H1 (cell line): ENCODE measurements at regions not wholly inside any gene's neighbourhood (a gene's known extent, or its start where the extent isn't known, plus 50 kb on each side); places are given as distances from the start of the nearest gene placed in this dataset.

Source experiments
- CTCF ChIA-PET: fragments of 300-600 bp; sonication (Branson Sonifier 250); formaldehyde crosslinking; loops from one replicate; lab custom pipeline; 2021; ENCODE audit not compliant: partially characterized antibody; lab: Charles Lee
- POLR2A ChIA-PET: fragments of 300-600 bp; sonication (Branson Sonifier 250); formaldehyde crosslinking; loops from one replicate; lab custom pipeline; 2021; ENCODE audit warnings: inconsistent platforms; ENCODE audit not compliant: partially characterized antibody; lab: Charles Lee
- DNase-seq, 2 experiments: peaks; one replicate each; pipeline versions ENCODE4 v3.0.0 to v3.0.0-alpha.2; 2010 to 2022; ENCODE audit warnings: low spot score in 2 of 2, low read depth in 1 of 2, mixed read lengths in 1 of 2
- FAIRE-seq: peaks from 2 replicates; lab custom pipeline; 2011; peaks lifted over from hg19 to GRCh38; lab: Jason Lieb, UNC
- H2AFZ ChIP-seq: 2 replicates; pipeline ENCODE4 v1.8.1; 2012; ENCODE audit warnings: low read length, inconsistent platforms
- H2AK5ac ChIP-seq: 2 replicates; pipeline ENCODE4 v1.6.1; 2013; ENCODE audit warnings: low read depth, low read length
- H2BK120ac ChIP-seq: replicated peaks from 2 replicates; pipeline ENCODE3; 2013; ENCODE audit warnings: low read depth, low read length, inconsistent platforms
- H2BK12ac ChIP-seq: 2 replicates; pipeline ENCODE4 v1.6.1; 2013; ENCODE audit warnings: low read depth, low read length
- H2BK15ac ChIP-seq: 2 replicates; pipeline ENCODE4 v1.6.1; 2013; ENCODE audit warnings: low read length
- H2BK20ac ChIP-seq: 2 replicates; pipeline ENCODE4 v1.6.1; 2013; ENCODE audit warnings: low read length
- H2BK5ac ChIP-seq: 2 replicates; pipeline ENCODE4 v1.6.1; 2013; ENCODE audit warnings: low read depth, low read length
- H3K14ac ChIP-seq: 2 replicates; pipeline ENCODE4 v1.6.1; 2013; ENCODE audit warnings: inconsistent platforms; ENCODE audit not compliant: insufficient read length
- H3K18ac ChIP-seq: 2 replicates; pipeline ENCODE4 v1.6.1; 2013; ENCODE audit warnings: low read length; ENCODE audit errors: extremely low read depth
- H3K23ac ChIP-seq: 2 replicates; pipeline ENCODE4 v1.6.1; 2013; ENCODE audit warnings: inconsistent platforms; ENCODE audit not compliant: insufficient read length
- H3K23me2 ChIP-seq: 2 replicates; pipeline ENCODE4 v1.6.1; 2013; ENCODE audit warnings: low read depth, low read length
- H3K27ac ChIP-seq: 2 replicates; pipeline ENCODE4 v1.6.1; 2011; ENCODE audit warnings: low read depth, low read length, inconsistent platforms
- H3K27me3 ChIP-seq, 4 experiments: replicated peaks in 1 of 4; 1 replicate in 1 of 4; 2 replicates in 3 of 4; pipeline versions ENCODE4 v1.6.1 to v1.8.1; 2011 to 2013; ENCODE audit warnings: low read length in 3 of 4, mild to moderate bottlenecking in 3 of 4, inconsistent platforms in 2 of 4, mixed read lengths in 2 of 4, moderate library complexity in 1 of 4; ENCODE audit not compliant: control insufficient read depth in 3 of 4, insufficient read depth in 3 of 4; ENCODE audit errors: extremely low read depth in 1 of 4
- H3K36me3 ChIP-seq, 4 experiments: 2 replicates each; pipeline versions ENCODE4 v1.6.1 to v1.8.1; 2011 to 2013; ENCODE audit warnings: mild to moderate bottlenecking in 4 of 4, low read length in 3 of 4, moderate library complexity in 2 of 4, control low read depth in 1 of 4, inconsistent platforms in 1 of 4; ENCODE audit not compliant: insufficient read depth in 4 of 4, control insufficient read depth in 2 of 4
- H3K4ac ChIP-seq: replicated peaks from 2 replicates; pipeline ENCODE3; 2013; ENCODE audit warnings: low read length, low read depth, mixed read lengths, inconsistent platforms; ENCODE audit not compliant: insufficient read length
- H3K4me1 ChIP-seq, 4 experiments: replicated peaks in 1 of 4; 1 replicate in 1 of 4; 2 replicates in 3 of 4; pipeline versions ENCODE4 v1.6.1 to v1.8.1; 2011 to 2013; ENCODE audit warnings: low read length in 3 of 4, inconsistent platforms in 2 of 4, mixed read lengths in 1 of 4; ENCODE audit not compliant: insufficient read depth in 4 of 4, control insufficient read depth in 3 of 4
- H3K4me2 ChIP-seq, 2 experiments: 2 replicates each; pipeline versions ENCODE4 v1.6.1 to v1.8.1; 2011 to 2013; ENCODE audit warnings: low read depth in 2 of 2, low read length in 2 of 2, control low read depth in 1 of 2, inconsistent platforms in 1 of 2, mild to moderate bottlenecking in 1 of 2; ENCODE audit not compliant: insufficient read depth in 1 of 2
- H3K4me3 ChIP-seq, 4 experiments: fragments of 200-600, 300-600 bp in 1 of 4; sonication (generic), shearing (Covaris generic), sonication (Bioruptor Twin) in 1 of 4; 2 replicates each; pipeline versions ENCODE4 v1.5.1 to v1.8.1; 2011 to 2016; ENCODE audit warnings: low read length in 4 of 4, low read depth in 3 of 4, control low read depth in 2 of 4, inconsistent platforms in 2 of 4, mild to moderate bottlenecking in 2 of 4, mixed read lengths in 1 of 4, moderate library complexity in 1 of 4; ENCODE audit not compliant: insufficient read depth in 2 of 4; ENCODE audit errors: extremely low read depth in 1 of 4
- H3K56ac ChIP-seq: replicated peaks from 2 replicates; pipeline ENCODE3; 2013; ENCODE audit warnings: low read depth, mild to moderate bottlenecking, mixed read lengths, low read length, inconsistent platforms; ENCODE audit not compliant: insufficient read length
- H3K79me1 ChIP-seq: 2 replicates; pipeline ENCODE4 v1.6.1; 2013; ENCODE audit warnings: low read depth, low read length, control low read depth
- H3K79me2 ChIP-seq, 2 experiments: 2 replicates each; pipeline versions ENCODE4 v1.6.1 to v1.8.1; 2012 to 2013; ENCODE audit warnings: low read length in 2 of 2, mild to moderate bottlenecking in 2 of 2, inconsistent platforms in 1 of 2; ENCODE audit not compliant: insufficient read depth in 2 of 2, control insufficient read depth in 1 of 2
- H3K9ac ChIP-seq, 4 experiments: replicated peaks in 1 of 4; 1 replicate in 1 of 4; 2 replicates in 3 of 4; pipeline versions ENCODE4 v1.6.1 to v1.8.1; 2011 to 2013; ENCODE audit warnings: low read depth in 3 of 4, low read length in 3 of 4, control low read depth in 2 of 4, mild to moderate bottlenecking in 2 of 4, moderate library complexity in 2 of 4, inconsistent platforms in 1 of 4; ENCODE audit errors: extremely low read depth in 1 of 4
- H3K9me3 ChIP-seq, 2 experiments: 2 replicates each; pipeline versions ENCODE4 v1.6.1 to v1.8.1; 2012 to 2013; ENCODE audit warnings: mild to moderate bottlenecking in 2 of 2, moderate library complexity in 2 of 2, control low read depth in 1 of 2, inconsistent platforms in 1 of 2, low read depth in 1 of 2, low read length in 1 of 2, mixed read lengths in 1 of 2; ENCODE audit not compliant: insufficient read depth in 2 of 2
- H4K20me1 ChIP-seq, 2 experiments: replicated peaks in 1 of 2; 2 replicates each; pipeline versions ENCODE3 to v1.8.1; 2011 to 2013; ENCODE audit warnings: inconsistent platforms in 2 of 2, low read length in 2 of 2, mild to moderate bottlenecking in 1 of 2; ENCODE audit not compliant: insufficient read depth in 2 of 2, control insufficient read depth in 1 of 2
- H4K5ac ChIP-seq: 2 replicates; pipeline ENCODE4 v1.6.1; 2013; ENCODE audit warnings: low read length, low read depth, mixed read lengths, inconsistent platforms; ENCODE audit not compliant: insufficient read length
- H4K8ac ChIP-seq: 2 replicates; pipeline ENCODE4 v1.8.0; 2013; ENCODE audit warnings: mild to moderate bottlenecking, moderate library complexity, low read length, inconsistent platforms; ENCODE audit not compliant: insufficient read depth; ENCODE audit errors: extremely low read depth
- H4K91ac ChIP-seq: replicated peaks from 2 replicates; pipeline ENCODE3; 2013; ENCODE audit warnings: low read length, mixed read lengths, inconsistent platforms; ENCODE audit not compliant: insufficient read length
- ATF3 ChIP-seq: IDR thresholded peaks from 2 replicates; pipeline ENCODE4 v1.6.1; 2011; ENCODE audit warnings: low read depth, mild to moderate bottlenecking, low read length; ENCODE audit not compliant: insufficient read depth
- CBX8 ChIP-seq: fragments of 300-800, 300-1000 bp; sonication (generic); IDR thresholded peaks from 2 replicates; pipeline ENCODE4 v1.7.1; 2016; ENCODE audit warnings: low read depth, low read length, borderline replicate concordance
- CTBP2 ChIP-seq: IDR thresholded peaks from 2 replicates; pipeline ENCODE4 v1.7.0; 2011; ENCODE audit warnings: borderline replicate concordance, mild to moderate bottlenecking, moderate library complexity, mixed read lengths, low read length; ENCODE audit not compliant: insufficient read depth, insufficient read length
- EGR1 ChIP-seq: IDR thresholded peaks from 2 replicates; pipeline ENCODE4 v1.6.1; 2011; ENCODE audit warnings: low read depth, low read length, borderline replicate concordance
- FOSL1 ChIP-seq: IDR thresholded peaks from 2 replicates; pipeline ENCODE4 v1.6.1; 2011; ENCODE audit warnings: mild to moderate bottlenecking, low read depth, low read length, moderate library complexity; ENCODE audit not compliant: insufficient read depth
- MAX ChIP-seq: IDR thresholded peaks from 2 replicates; pipeline ENCODE4 v1.6.1; 2012; ENCODE audit warnings: inconsistent platforms
- NANOG ChIP-seq: IDR thresholded peaks from 2 replicates; pipeline ENCODE4 v1.6.1; 2011; ENCODE audit warnings: low read length, low read depth, mild to moderate bottlenecking, inconsistent platforms; ENCODE audit not compliant: insufficient read depth, poor library complexity, severe bottlenecking
- POLR2A ChIP-seq, 2 experiments: IDR thresholded peaks; 1 replicate in 1 of 2; 2 replicates in 1 of 2; pipeline ENCODE4 v1.6.1; 2011; ENCODE audit warnings: low read depth in 2 of 2, low read length in 2 of 2, mild to moderate bottlenecking in 2 of 2; ENCODE audit errors: control extremely low read depth in 1 of 2
- SAP30 ChIP-seq: fragments of 300-600 bp; sonication (generic); IDR thresholded peaks from 2 replicates; pipeline ENCODE4 v1.7.1; 2012; ENCODE audit warnings: low read length, moderate library complexity, mild to moderate bottlenecking, inconsistent platforms; ENCODE audit not compliant: insufficient read depth, insufficient replicate concordance
- SIN3A ChIP-seq, 2 experiments: IDR thresholded peaks in 1 of 2; conservative IDR thresholded peaks in 1 of 2; 2 replicates each; pipeline ENCODE4 v1.6.1; 2011 to 2012; ENCODE audit warnings: low read length in 2 of 2, improper control_type of control experiment in 1 of 2, low read depth in 1 of 2, mild to moderate bottlenecking in 1 of 2
- SP4 ChIP-seq: IDR thresholded peaks from 2 replicates; pipeline ENCODE4 v1.6.1; 2012; ENCODE audit warnings: low read length, inconsistent platforms
- TBP ChIP-seq: IDR thresholded peaks from 2 replicates; pipeline ENCODE4 v1.6.1; 2011; ENCODE audit warnings: low read depth, low read length, improper control_type of control experiment
- WGBS, 2 experiments: shearing (Covaris generic) in 1 of 2; methylation state at CpG; one replicate each; pipeline versions ENCODE4 v1.1.6 to v1.1.7; 2013 to 2015; ENCODE audit warnings: low lambda C conversion rate in 2 of 2, mixed read lengths in 2 of 2, inconsistent platforms in 1 of 2, low coverage in 1 of 2, missing lambda C conversion rate in 1 of 2; ENCODE audit not compliant: insufficient replicate concordance in 2 of 2, insufficient coverage in 1 of 2, insufficient read length in 1 of 2; ENCODE audit errors: extremely low coverage in 1 of 2, missing lambda C conversion rate in 1 of 2; 5-methylcytosine and 5-hydroxymethylcytosine counted together

GRCh38 chr13:110818747-110819146 lies 96.1 kb downstream of the ANKRD10 start:
- no peak overlapping the region for H3K23ac ChIP-seq
- no peak for FAIRE-seq
- H2BK5ac ChIP-seq = no peak overlapping the region
- H4K20me1 ChIP-seq = no peaks in the 10 kb centered on the region
- H3K79me2 ChIP-seq = no peaks in the 10 kb centered on the region
- H3K36me3 ChIP-seq = no peaks in the 10 kb centered on the region
- H3K23me2 ChIP-seq = no peaks in the 10 kb centered on the region
- no peak overlapping the region for H2BK12ac ChIP-seq
- ChIA-PET POLR2A (no interaction called here), CTCF (interaction anchor here (0.5 to 2.5 kb wide), 23 partner anchors 21 to 228 kb away, joined by 3 to 12 read pairs (median 4); no protein-coding TSS in a partner anchor)
- H4K5ac ChIP-seq = no peak overlapping the region
- H4K91ac ChIP-seq = no peak overlapping the region
- no peaks in the 10 kb centered on the region for H3K9me3 ChIP-seq
- no peak overlapping the region for H3K4me3 ChIP-seq
- H3K14ac ChIP-seq = no peak overlapping the region
- 0 out of 7 replicates have a peak, but pooled peaks cover 0 to 2% (median 0%) of the 10 kb centered on the region in 4 experiments for H3K4me1 ChIP-seq
- H3K27ac ChIP-seq = no peak overlapping the region
- H3K4ac ChIP-seq = no peak overlapping the region
- H3K9ac ChIP-seq = no peak overlapping the region
- H2BK20ac ChIP-seq = no peak overlapping the region
- no peak overlapping the region for H2AK5ac ChIP-seq
- no peak overlapping the region; the same call in 1 of the 2 replicates for H2BK15ac ChIP-seq
- no peak overlapping the region for H2BK120ac ChIP-seq
- DNase-seq = peak in 1 of 2 experiments; percentile 34
- H3K27me3 ChIP-seq = no peaks in the 10 kb centered on the region
- no peak overlapping the region for H2AFZ ChIP-seq
- no peaks in the 10 kb centered on the region for H3K79me1 ChIP-seq
- H3K18ac ChIP-seq = no peak overlapping the region
- H3K4me2 ChIP-seq = no peak overlapping the region
- no peak overlapping the region for H4K8ac ChIP-seq
- 96% methylated on average over 8 of the region's 8 CpGs; no CpG with 5 or more reads in 1 of the 2 experiments for WGBS, 2 experiments
- no peak overlapping the region for H3K56ac ChIP-seq
- TF ChIP-seq MAX = no peak
- TF ChIP-seq NANOG = no peak
- TF ChIP-seq ATF3 = no peak
- no peak for TF ChIP-seq TBP
- TF ChIP-seq SIN3A (conservative IDR thresholded peaks at IDR 0.05 in 1 of 2, IDR thresholded peaks at IDR 0.05 in 1 of 2; ENCODE audit: low read depth in 1 of 2, low read length in 2 of 2) = no peak
- TF ChIP-seq CTBP2 = no peak
- no peak for TF ChIP-seq POLR2A (IDR thresholded peaks at IDR 0.05; ENCODE audit: control extremely low read depth in 1 of 2, low read depth in 2 of 2, low read length in 2 of 2)
- no peak for TF ChIP-seq CBX8
- no peak for TF ChIP-seq FOSL1
- TF ChIP-seq SAP30 = no peak
- no peak for TF ChIP-seq EGR1
- no peak for TF ChIP-seq SP4
